ENCODE measurements at regions not wholly inside any gene's neighbourhood (a gene's known extent, or its start where the extent isn't known, plus 50 kb on each side); places are given as distances from the start of the nearest gene placed in this dataset.

DNA sequence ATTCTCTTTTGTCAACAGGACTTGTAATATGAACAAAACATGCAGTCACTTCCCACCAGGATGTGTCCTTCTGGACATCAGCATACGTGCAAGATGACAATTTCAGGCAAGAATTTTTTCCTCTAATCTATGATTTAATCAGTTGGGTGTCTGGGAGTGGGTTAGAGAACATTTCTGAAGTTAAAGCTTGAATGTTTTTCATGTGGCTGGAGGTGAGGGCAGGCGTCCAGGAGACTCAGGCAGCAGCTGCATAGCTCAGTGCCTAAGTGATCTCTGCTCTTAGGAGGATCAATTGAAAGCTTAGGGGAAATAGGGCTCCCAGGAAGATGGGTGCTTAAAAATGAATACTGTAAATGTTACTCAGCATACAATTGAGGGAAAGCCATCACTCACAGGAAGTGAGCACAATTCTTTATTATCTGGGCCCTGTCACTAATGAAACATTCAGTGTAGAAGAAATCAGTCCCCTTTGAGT is 457.6 kb upstream of the KLF6 start:
- Histone ChIP-seq H3K9me2 (ENCODE audit: insufficient read depth) (no peaks in the 10 kb centered on the region), H3K4me1 (replicated peaks; ENCODE audit: insufficient read depth) (peaks cover 22% of the 10 kb centered on the region), H3K4me2 (peak overlapping the region; percentile 61), H4K20me1 (ENCODE audit: insufficient read depth) (no peaks in the 10 kb centered on the region), H3K27me3 (ENCODE audit: insufficient read depth, low read depth) (no peaks in the 10 kb centered on the region), H2AFZ (no peak overlapping the region; the same call in 1 of the 2 replicates), H3K4me3 (no peak overlapping the region), H3K79me2 (ENCODE audit: low read depth) (no peaks in the 10 kb centered on the region), H3K9me3 (ENCODE audit: insufficient read depth, low read depth) (0 out of 2 replicates have a peak, but pooled peaks cover 5% of the 10 kb centered on the region), H3K27ac (peak overlapping the region; percentile 78), H3F3A (ENCODE audit: insufficient read depth, low read depth) (peaks cover 14% of the 10 kb centered on the region), H3K36me3 (ENCODE audit: low read depth) (no peaks in the 10 kb centered on the region)
- ChIA-PET POLR2A (ENCODE audit: unreplicated experiment) (interaction anchor here (0.5 to 0.7 kb wide), 6 partner anchors 20 to 480 kb away, joined by 3 to 16 read pairs (median 6); no protein-coding TSS in a partner anchor), CTCF (interaction anchor here (0.9 kb wide), 1 partner anchor 104 kb away, joined by 3 read pairs; no protein-coding TSS in a partner anchor)
- peak; percentile 36 to 40 for DNase-seq
- no TSS peak for BruUV-seq (replicated peaks)
- TF ChIP-seq, protein P1, sequence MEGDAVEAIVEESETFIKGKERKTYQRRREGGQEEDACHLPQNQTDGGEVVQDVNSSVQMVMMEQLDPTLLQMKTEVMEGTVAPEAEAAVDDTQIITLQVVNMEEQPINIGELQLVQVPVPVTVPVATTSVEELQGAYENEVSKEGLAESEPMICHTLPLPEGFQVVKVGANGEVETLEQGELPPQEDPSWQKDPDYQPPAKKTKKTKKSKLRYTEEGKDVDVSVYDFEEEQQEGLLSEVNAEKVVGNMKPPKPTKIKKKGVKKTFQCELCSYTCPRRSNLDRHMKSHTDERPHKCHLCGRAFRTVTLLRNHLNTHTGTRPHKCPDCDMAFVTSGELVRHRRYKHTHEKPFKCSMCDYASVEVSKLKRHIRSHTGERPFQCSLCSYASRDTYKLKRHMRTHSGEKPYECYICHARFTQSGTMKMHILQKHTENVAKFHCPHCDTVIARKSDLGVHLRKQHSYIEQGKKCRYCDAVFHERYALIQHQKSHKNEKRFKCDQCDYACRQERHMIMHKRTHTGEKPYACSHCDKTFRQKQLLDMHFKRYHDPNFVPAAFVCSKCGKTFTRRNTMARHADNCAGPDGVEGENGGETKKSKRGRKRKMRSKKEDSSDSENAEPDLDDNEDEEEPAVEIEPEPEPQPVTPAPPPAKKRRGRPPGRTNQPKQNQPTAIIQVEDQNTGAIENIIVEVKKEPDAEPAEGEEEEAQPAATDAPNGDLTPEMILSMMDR (conservative IDR thresholded peaks at IDR 0.05) = no peak
- no peak for TF ChIP-seq EZH2 (IDR thresholded peaks at IDR 0.05; ENCODE audit: low read depth)
- intact Hi-C loops (cut with micrococcal nuclease; ENCODE audit: unreplicated experiment) = loop anchor here (1.0 to 10.0 kb wide), 4 partner anchors 100 to 460 kb away; no protein-coding TSS in a partner anchor

DNA sequence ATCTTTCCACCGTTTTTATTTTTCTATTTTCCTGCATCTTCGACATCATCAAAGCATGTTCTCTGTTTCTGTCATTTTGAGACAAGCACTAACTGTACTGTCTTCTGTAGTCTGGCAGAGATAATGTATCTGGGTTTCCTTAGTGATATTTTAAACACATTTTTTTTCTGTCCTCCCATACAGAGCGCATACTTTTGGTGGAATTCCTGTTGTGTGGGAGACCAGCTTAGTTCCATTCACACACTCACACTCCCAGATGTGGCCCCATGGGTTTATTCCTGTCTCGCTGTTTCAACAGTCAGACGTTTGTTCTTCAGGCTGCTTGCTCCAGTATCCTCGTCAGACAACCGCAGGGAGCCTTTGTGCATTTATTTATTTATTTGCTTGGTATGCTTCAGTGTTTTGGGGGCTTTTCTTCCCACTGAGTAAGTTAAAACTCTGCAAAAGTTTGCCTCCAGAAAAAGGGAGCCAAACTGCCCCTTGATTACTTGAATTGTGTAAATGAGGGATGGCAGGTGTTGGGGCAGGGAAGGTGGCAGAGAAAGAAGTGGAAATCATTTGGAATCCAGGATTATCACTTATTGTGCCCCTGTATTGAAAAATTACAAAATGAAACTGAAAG is 456.8 kb upstream of the KLF6 start:
- Histone ChIP-seq H3K27ac (no peak overlapping the region), H3K79me2 (ENCODE audit: low read depth) (no peaks in the 10 kb centered on the region), H4K20me1 (ENCODE audit: insufficient read depth) (no peaks in the 10 kb centered on the region), H3K9me2 (ENCODE audit: insufficient read depth) (no peaks in the 10 kb centered on the region; the same call in 1 of the 2 replicates), H3K4me1 (replicated peaks; ENCODE audit: insufficient read depth) (peaks cover 22% of the 10 kb centered on the region), H3K9me3 (ENCODE audit: insufficient read depth, low read depth) (0 out of 2 replicates have a peak, but pooled peaks cover 5% of the 10 kb centered on the region), H3F3A (ENCODE audit: insufficient read depth, low read depth) (peaks cover 14% of the 10 kb centered on the region), H3K4me3 (no peak overlapping the region), H3K36me3 (ENCODE audit: low read depth) (no peaks in the 10 kb centered on the region), H3K4me2 (no peak overlapping the region; the same call in 1 of the 2 replicates), H3K27me3 (ENCODE audit: insufficient read depth, low read depth) (no peaks in the 10 kb centered on the region), H2AFZ (no peak overlapping the region)
- peak in 1 of 2 experiments; percentile 27 for DNase-seq
- TF ChIP-seq, protein P1 (conservative IDR thresholded peaks at IDR 0.05) = no peak
- no peak for TF ChIP-seq EZH2 (IDR thresholded peaks at IDR 0.05; ENCODE audit: low read depth)
- ChIA-PET POLR2A (ENCODE audit: unreplicated experiment) (interaction anchor here (0.5 to 0.8 kb wide), 4 partner anchors 21 to 457 kb away, joined by 3 to 16 read pairs (median 8); partner anchors contain the start of gene KLF6), CTCF (interaction anchor here (0.9 kb wide), 1 partner anchor 104 kb away, joined by 3 read pairs; no protein-coding TSS in a partner anchor)
- intact Hi-C loops (cut with micrococcal nuclease; ENCODE audit: unreplicated experiment) = loop anchor here (1.0 to 10.0 kb wide), 4 partner anchors 100 to 460 kb away; no protein-coding TSS in a partner anchor
- no TSS peak for BruUV-seq (replicated peaks)

DNA sequence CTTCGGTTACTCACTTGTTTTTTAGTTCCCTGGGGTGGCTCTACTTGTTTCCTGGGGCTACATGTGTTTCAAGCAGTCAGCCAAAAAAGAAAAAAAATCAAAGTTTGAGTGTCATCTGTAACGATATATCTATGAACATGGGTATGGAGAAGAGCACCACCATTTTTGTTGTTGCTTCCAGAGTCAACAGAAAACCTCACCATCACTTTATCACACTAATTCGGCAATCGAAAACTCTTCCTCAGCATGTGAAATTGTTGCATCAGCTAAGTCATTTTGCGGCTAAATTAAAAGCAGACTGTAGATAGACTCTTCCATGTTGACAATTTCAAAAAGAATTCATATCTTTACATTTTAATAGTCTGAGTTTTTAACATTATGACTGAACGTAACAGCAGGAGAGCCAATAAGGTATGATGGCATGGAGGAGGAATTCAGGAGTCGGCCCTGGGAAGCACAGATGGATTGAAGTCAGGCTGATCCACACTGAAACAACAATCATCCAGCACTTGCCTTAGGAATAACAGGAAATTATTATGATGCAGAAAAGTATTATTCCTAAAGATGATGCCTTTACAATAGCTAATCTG is 455.7 kb upstream of the KLF6 start:
- no peaks in the 10 kb centered on the region; the same call in 1 of the 2 replicates for H3K9me2 ChIP-seq (ENCODE audit: insufficient read depth)
- DNase-seq = no peak
- intact Hi-C loops (cut with micrococcal nuclease; ENCODE audit: unreplicated experiment) = loop anchor here (5.0 to 10.0 kb wide), 3 partner anchors 102 to 458 kb away; no protein-coding TSS in a partner anchor
- H3K4me3 ChIP-seq = no peak overlapping the region
- no TSS peak for BruUV-seq (replicated peaks)
- POLR2A ChIA-PET (ENCODE audit: unreplicated experiment) = interaction anchor here (0.8 kb wide), 1 partner anchor 190 kb away, joined by 8 read pairs; no protein-coding TSS in a partner anchor
- 0 out of 2 replicates have a peak, but pooled peaks cover 5% of the 10 kb centered on the region for H3K9me3 ChIP-seq (ENCODE audit: insufficient read depth, low read depth)
- peaks cover 14% of the 10 kb centered on the region for H3F3A ChIP-seq (ENCODE audit: insufficient read depth, low read depth)
- no peak overlapping the region for H3K27ac ChIP-seq
- TF ChIP-seq, protein P1 (conservative IDR thresholded peaks at IDR 0.05) = no peak
- TF ChIP-seq EZH2 (IDR thresholded peaks at IDR 0.05; ENCODE audit: low read depth) = no peak
- CTCF ChIA-PET = no interaction called here
- H2AFZ ChIP-seq = no peak overlapping the region
- no peaks in the 10 kb centered on the region for H3K36me3 ChIP-seq (ENCODE audit: low read depth)
- peaks cover 22% of the 10 kb centered on the region for H3K4me1 ChIP-seq (replicated peaks; ENCODE audit: insufficient read depth)
- H3K79me2 ChIP-seq (ENCODE audit: low read depth) = no peaks in the 10 kb centered on the region
- no peak overlapping the region for H3K4me2 ChIP-seq
- H4K20me1 ChIP-seq (ENCODE audit: insufficient read depth) = no peaks in the 10 kb centered on the region
- no peaks in the 10 kb centered on the region for H3K27me3 ChIP-seq (ENCODE audit: insufficient read depth, low read depth)
